ENCODE measurements at regions not wholly inside any gene's neighbourhood (a gene's known extent, or its start where the extent isn't known, plus 50 kb on each side); places are given as distances from the start of the nearest gene placed in this dataset.
A peak's percentile ranks its signal among the peaks of the same experiment; 100 is the strongest.
"Not testable (repeated sequence)": the region's sequence is repeated elsewhere in the genome, so short reads cannot be mapped to it uniquely, and the experiment has no call there.

DNA sequence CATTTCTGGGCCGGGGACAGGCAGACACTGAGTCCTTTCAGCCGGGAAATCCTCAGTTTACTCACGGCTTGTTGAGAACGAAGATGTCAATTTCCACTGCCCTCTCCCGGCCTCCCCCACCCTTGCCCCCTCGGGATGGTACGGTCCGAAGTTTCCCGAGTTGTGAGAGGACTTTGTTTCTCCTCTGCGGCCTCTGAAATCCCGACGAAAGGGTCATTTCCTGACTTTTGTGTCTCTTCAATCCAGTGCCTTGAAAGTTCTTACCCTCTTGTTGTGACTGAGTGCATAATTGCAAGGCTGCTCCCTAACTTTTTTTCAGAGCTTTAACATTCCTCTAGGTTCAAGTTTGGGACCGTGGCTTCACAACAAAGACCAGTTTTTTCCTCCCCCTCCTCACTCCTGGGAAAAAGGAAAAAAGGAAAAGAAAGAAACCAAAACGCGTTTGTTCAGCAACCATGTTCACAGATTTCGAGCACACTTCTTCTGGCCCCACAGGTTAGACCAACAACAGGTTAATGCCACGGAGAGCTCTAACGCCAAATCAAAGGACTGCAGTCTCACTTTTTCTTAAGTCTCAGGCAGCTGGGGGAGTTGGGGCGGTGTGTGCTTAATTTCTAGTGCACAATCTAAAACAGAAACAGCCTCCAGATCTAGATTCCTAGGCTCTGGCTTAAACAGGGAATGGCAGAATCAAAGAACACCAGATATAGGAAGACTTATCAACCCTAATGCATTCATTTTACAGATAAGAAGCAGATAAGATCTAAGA lies 138.9 kb downstream of the TMCO5A start:
- DNase-seq = no peak

DNA sequence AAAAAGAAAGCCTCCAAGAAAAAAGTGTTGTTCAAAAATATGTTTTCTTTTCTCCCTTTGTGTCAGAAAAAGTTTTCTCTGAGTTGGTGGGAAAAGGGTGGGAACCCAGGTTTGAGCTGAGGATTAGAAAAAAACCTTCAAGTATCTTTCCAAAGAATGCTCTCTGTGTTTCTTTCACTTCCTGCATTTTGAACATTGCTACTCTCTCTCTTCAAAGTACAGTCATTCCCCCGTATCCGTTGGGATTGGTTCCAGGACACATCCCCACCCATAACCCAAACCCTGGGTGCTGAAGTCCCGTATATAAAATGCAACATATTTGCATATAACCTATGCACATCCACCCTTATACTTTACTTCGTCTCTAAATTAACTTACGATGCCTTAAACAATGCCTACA lies 139.6 kb downstream of the TMCO5A start:
- DNase-seq = no peak

DNA sequence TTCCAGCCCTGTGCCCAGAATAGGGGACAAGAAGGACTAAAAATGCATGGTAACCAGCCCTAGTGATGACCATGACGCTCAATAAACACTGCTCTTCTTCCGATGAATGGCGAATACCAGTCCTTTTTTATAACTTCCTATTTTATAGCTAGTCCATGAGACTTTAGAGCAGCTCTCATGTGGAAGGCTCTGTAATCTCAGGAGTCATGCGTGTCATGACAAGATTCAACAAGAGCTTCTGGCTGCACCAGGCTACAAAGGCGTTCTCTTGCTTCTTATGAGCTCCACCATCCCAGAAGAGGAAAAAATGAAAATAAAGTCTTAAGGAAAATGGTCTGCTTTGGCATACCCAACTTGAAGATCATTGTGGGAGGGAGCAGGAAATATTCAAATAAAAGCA lies 141.0 kb downstream of the TMCO5A start:
- DNase-seq = no peak

DNA sequence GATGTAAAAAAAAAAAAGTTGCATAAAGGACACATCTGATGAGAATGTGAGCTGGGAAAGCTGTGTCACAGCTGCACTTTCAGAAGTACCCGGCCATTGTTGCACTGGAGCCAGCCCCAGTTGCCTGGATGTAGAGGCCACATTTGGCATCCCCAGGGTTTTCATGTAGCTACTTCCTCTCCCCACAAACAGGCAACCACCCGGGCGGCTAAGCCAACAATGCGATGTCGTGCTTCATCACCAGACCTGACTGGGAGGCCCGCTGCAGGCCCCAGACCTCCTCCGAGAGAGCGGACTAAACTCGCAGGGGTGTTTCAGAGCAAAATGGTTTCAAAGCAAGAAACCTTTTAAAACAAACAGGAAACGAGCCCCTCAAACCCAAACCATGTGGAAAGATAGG lies 142.3 kb downstream of the TMCO5A start:
- DNase-seq = no peak

DNA sequence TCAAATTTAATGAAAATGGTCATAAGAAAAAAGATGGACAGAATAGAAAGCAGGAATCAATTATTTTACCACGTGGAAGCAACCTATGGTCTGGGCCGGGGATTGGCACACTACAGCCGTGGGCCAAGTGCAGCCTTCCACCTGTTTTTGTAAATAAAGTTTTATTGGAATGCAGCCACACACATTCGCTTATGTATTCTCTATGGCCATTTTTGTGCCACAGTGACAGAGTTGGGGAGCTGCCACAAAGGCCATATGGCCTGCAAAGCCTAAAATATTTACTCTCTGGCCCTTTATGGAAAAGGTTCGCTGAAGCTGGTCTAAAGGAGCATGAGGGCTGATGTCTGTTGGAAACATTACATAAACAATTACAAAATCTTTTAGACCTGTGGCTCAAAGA lies 144.8 kb downstream of the TMCO5A start:
- DNase-seq = no peak

DNA sequence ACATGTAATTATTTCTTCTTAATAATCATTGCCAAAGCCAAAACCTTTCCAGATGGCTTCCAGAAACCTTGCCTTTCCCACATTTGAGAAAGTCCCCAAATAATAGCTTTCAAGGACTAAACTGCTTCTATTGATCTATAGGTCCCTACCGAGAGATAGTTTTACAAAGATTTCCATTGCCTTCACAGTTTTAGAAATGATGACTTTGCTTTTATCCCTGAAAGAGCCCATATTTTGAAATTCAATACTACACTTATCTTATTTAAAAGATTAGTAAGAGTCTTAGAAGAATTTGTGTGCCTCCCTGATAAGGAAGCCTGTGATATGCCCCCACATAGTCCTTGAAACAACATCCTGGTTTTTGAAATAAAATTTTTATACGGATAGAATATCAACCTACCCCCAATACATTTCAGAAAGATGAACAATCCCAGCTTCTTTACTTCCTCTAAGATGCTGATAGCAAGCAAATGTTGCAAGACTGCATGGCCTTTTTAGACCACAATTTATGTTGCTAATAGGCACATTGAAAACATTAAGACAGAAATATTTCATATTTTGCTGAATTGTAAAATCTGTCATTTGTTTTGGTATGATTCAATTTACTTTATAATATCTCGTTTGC lies 146.3 kb downstream of the TMCO5A start:
- no peak for DNase-seq

DNA sequence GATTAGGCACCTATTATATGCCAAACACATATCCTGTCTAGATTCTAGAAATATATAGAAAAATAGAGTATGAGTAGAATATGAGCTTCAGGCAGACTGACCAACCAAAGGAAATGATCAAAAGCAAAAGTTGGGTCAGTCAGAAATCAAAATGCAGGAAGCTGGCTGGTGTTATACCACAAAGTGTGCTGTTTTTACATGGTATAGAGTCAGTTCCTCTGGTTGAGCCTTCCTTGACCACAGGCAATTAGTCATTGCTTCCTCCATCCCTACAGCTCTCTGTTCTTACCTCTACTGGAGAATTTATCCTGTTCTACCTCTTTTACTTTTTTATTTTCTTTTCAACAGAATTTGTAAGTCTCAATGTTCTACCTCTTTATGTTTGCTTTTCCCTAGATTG lies 149.8 kb downstream of the TMCO5A start:
- DNase-seq = no peak

DNA sequence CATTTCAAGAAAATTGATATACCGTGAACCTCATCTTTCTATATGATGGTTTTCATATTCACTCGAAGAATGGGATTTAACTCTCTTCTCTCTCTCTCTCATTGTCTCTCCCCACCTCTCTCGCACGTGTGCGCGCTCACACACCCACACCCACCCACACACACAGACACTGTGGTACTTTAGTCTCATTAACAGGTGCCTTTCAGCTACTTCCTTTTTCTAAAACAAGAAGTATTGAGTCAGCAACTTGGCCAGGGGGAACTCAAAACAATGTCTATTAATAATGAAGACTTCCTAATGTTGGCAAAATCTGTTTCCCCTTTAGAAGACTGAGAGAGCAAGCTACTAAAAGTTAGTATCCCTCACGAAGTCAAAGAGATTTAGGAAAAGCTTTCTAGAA lies 150.7 kb downstream of the TMCO5A start:
- DNase-seq = no peak

DNA sequence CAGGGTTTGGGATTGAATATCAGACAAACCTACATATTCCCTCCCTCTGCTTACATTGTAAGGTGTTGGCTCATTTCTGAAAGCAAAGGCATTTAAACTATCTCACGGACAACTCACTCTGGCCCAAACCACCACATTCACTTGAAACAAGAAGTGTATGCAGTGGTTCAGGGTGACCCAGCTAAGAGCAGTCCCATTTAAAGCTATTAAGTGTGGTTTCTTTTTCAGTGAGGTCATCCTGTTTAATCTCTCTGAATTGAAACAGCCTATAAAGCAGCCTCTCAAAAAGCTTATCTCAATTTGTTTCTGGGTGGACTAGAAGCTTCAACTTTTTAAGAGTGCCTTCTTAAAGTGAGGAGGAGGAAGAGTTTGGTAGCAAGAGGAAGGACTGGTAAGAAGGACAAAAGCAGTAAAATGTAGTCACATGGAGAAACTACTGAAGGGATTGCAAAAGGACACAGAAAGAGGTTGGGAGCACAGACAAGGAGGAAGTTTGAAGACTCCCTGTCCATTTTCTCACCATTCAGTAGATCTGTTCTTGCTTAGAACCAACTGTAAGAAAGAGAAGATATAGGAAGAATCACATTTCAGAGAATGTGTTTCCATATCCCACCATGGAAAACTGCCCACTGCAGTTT lies 151.6 kb downstream of the TMCO5A start:
- DNase-seq = no peak

DNA sequence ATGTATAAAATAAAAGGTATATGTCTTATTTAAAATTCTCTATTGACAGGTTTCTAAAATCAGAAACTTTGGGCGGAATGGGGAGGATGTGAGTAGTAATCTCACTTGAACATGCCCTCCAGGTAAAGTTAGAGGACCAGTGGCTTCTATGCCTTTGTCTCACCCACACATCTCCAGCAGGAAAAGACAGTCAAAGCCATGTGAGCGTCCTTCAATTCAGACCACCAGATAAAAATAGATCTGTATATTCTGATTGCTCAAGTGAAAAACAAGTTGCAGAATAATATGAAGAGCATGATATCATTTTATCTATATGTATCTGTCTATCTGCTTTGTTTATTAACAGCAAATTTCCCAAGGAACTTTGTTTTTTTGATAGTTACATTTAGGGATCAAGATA lies 152.2 kb downstream of the TMCO5A start:
- no peak for DNase-seq

DNA sequence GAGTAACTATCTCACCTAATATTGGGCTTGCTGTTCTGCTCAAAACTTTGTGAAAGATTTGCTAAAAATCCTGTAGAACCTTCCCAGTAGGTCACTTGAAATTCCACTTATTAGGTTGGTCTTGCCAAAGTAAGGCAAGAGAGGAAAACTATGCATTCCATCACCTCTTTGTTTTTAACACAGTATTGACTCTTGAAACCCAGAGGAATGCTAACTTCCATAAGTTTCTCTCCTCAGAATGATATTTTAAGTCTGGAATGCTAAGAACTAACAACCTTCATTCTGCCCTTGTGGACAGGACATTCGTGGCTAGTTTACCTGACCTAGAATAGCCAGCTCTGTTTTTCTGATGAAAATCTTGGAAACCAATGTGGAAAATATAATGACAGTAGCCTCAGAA lies 154.5 kb downstream of the TMCO5A start:
- DNase-seq = no peak

DNA sequence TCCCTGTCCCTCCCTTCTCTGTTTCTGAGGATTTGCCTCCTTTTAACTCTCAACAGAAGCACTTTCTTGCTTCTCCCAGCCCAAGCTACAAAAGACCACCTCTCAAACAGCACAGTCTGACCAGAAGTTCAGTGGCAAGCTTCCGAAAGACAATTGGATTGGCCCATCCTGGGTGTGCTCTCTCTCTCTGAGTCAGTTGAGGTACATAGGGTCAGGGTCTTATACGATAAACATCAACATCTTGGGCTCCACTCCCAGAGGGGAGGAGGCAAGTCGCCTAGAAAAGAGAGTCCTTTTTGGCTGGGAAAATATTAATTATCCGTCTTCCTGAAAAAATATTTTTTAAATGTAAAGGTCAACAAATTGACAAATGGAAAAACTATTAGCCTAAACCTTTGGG lies 155.8 kb downstream of the TMCO5A start:
- DNase-seq = no peak

DNA sequence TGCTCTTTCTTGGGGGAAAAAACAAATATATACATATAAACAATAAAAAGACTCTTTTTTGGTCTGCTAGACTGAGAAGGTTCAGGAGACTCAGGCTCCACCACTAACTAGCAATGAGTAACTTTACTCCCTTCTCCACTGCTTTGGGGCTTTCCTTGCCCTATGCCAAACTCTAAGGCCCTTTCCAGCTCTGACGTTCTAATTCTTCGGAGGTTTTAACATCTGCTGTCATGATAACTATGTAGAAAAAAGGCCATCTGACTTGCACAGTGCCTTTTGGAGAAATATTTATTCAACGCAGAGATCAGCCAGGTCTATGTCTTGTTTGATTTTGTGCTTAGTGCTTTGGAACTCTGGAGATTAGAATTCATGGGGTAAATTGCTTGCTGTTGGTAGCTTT lies 156.2 kb downstream of the TMCO5A start:
- DNase-seq = no peak

DNA sequence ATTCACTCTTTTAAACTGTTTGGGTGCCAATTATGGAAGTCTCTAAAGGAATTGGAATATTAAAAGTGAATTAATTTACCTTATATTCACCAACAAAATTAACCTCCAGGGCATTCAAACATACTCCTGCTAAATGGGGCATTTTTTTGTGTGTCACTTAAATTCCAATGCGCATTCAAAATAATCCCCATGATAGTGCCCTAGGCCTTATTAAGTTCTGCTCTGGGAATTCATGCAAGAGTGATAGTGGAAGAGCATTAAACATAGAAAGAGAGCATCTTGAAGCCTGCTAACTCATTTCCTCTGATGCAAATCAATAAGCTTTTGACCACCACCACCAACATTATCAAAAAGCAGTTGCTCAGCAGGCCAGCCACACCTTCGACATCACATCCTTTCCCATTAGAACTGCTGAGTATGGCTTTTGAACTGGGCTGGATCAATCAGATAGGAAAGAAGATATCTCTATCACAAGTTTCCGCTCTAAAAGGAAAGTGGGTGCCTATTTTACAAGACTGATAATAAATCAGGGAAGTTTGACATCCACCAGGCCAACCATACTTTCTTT lies 156.7 kb downstream of the TMCO5A start:
- DNase-seq = no peak

DNA sequence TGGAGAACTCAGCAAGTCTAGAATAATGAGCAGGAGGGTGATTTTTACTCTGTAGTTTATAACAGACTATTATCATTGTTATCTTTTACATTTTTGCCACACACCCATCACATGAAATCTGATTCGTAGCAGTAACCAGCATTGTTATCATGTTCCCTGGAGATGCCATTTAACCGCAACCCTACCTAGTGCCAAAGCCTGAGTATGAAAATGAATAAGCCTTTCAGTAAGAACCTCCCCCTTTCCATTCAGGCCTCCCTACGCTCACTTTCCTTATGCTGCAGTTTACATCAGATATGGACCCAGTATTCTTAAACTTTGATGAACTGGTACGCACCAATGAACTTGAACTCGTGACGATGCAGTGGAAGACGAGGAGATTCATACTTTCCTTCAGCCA lies 158.7 kb upstream of the SPRED1 start:
- DNase-seq = peak; percentile 5

DNA sequence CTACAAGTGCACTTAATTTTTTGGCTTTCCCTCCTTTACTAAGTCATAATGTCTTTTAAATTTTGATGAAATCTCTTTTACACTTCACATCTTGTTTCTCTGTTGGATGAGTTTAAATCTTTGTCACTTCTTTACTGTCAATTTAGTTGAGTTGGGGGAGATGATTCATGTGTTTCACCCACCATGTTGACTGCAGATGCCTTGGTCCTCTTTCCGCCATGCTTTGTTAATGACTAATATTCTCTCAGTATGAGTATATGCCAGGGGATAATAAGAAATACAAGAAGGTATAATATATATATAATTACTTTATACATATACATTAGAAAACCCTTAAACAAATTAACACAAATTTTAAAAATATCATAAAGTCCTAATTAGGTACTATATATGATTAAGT lies 149.7 kb upstream of the SPRED1 start:
- no peak for DNase-seq

DNA sequence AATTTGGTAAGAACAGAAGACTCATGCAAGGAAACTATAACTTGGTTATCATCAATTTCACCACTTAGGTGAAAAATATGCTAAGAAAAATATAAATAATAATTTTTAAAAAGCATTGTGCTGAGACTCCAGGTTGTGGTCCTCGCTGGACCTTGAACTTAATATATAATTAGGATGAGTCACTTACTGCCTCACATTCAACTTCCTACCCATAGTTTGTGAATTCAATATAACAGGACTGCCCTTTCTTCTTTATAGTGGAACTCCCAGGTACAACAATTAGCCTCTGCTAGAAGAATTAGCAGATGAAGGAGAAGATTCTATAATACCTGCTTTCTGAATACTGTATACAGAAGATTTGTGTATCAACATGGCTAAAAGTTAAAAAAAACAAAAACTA lies 149.1 kb upstream of the SPRED1 start:
- DNase-seq = no peak

DNA sequence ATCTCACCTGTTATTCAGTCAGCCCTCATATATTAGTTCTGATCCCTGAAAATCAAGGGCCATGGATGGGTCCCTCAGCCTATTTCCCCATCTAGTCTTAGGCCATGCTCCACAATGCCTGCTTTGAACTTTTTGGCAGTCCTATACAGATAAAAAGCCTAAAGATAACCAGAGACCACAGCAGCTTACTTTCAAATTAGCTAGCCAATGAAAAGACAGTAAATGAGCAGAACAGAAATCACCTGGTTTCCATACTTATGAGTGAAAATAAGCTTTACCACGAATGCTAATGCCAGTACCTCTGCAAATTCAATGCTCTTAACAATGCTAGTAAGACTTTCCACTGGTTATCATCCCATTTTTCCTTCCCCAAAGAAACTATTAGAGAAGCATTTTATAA lies 141.6 kb upstream of the SPRED1 start:
- no peak for DNase-seq

DNA sequence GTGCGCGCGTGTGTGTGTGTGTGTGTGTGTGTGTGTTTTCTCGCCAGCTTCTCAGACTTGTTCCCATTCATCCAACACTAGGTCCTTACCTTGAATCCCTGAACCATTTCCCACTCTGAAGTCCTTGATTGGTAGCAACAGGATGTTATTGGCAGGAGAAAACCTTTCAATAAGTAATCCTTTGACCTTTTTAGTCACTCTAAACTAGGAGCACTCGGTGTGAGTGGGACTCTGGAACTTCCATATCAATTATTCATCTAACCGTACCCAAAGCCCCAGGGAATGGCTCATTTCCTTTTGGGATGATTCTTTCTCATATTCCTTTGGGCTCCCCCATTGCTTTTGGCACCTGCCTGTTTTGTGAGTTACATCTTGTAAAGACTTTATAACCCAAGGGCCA lies 140.2 kb upstream of the SPRED1 start:
- DNase-seq = no peak

DNA sequence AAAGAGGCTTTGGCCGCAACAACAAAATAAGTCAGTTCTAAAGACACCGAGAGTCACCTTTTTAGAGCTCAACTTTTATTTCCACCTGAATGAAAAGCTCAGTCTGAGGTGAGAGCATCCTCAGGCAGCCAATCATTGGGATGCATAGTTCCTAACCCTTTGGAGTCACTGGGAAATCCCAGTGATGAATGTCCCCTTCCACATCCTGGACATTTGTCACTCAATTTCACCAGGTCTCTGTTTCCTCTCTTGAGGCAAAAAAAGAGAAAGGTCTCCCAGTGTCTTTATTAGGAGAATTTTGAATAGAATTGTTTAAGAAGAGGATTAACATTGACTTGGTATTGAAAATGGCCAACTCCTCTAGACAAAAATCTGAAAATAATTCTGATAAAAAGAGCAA lies 137.5 kb upstream of the SPRED1 start:
- no peak for DNase-seq

DNA sequence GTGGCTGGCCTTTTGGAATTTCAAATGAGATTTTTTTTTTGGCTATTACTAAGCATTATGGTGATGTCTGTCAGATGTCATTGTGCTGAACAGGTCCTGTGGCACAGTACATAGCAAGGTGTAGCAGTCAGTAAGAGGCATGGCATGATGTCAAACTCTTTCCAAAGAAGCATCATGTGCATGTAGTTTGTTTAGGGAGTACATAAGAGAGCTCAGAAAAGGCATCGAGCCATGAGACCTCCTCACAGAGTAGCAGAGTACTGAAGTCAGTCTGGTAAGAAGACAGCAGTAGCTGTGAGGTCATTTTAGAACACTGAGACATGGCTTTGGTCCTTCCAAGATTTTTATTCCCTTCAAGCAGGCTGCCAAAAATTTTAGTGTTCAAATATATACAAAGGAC lies 134.9 kb upstream of the SPRED1 start:
- no peak for DNase-seq

DNA sequence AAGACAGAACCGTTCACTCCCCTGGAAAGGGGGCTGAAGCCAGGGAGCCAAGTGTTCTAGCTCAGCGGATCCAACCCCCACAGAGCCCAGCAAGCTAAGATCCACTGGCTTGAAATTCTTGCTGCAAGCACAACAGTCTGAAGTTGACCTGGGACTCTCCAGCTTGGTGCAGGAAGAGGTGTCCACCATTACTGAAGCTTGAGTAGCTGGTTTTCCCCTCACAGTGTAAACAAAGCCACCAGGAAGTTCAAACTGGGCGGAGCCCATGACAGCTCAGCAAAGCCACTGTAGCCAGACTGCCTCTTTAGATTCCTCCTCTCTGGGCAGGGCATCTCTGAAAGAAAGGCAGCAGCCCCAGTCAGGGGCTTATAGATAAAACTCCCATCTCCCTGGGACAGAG lies 132.8 kb upstream of the SPRED1 start:
- DNase-seq = not testable (repeated sequence)

DNA sequence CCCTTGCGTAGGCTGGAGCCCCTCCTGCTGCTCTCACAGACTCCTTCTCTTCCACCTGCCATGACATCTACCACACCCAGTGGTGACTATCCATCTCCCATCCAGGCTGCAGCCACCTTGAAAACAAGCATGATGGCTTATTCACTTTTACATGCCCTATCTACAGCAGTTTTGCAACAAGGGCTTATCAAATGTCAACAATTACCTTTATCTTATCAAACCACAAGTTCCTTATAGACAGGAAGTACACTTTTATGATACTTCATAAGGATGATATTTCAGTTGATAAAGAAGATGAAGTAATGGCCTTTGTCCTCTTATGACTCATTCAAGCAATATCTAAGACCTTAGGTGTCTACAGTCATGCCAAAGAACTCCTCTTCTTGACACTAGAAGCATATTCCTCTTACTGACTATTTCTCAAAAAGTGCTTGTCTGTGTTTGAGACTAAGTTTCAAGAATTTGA lies 125.3 kb upstream of the SPRED1 start:
- DNase-seq = no peak

DNA sequence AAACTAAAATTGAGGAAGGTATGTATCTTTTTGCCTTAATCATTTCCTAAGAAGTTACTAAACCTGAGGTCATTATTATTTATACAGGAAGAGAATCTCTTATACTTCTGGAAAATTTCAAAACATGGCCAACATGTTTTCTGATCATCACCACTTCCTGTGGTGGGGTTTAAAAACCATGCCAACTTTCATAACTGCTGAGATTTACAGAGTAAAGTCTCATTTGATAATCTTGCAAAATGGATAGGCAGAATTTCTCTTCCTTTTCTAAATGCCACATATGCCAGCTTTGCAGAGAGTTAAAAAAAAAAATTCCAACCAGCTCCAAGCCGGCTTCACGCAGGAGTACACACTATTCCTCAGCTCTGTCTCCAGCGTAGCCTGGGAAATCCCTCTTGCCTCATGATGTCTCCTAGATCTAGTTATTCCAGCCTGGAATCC lies 124.3 kb upstream of the SPRED1 start:
- DNase-seq = no peak
